ENCODE measurements at regions not wholly inside any gene's neighbourhood (a gene's known extent, or its start where the extent isn't known, plus 50 kb on each side); places are given as distances from the start of the nearest gene placed in this dataset.

DNA sequence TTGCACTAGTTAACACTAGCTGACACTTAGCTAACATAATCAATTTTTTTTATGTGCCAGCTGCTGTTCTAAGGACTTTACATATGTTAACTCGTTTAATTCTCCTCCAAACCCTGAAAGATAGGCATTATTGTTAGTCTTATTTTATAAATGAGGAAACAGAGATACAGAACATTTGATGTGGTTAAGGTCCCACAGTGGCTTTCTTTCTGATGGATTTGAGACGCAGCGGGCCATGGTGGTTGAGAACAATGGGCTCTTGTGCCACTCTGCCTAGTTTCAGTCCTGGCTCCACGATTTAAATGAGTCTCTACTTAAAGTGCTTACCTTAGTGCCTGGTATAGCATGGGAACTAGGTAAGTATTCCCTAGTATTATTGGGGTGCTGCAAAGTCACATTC lies 201.9 kb upstream of the SPRED2 start:
- POLR2A ChIA-PET = no interaction called here
- H3K4me1 Mint-ChIP-seq = no peaks in the 10 kb centered on the region
- H3K27ac Mint-ChIP-seq = no peak overlapping the region
- CTCF ChIA-PET = no interaction called here
- TF ChIP-seq EMX1 (CRISPR knock-in tag; IDR thresholded peaks at IDR 0.05) = no peak
- TF ChIP-seq, protein P1, sequence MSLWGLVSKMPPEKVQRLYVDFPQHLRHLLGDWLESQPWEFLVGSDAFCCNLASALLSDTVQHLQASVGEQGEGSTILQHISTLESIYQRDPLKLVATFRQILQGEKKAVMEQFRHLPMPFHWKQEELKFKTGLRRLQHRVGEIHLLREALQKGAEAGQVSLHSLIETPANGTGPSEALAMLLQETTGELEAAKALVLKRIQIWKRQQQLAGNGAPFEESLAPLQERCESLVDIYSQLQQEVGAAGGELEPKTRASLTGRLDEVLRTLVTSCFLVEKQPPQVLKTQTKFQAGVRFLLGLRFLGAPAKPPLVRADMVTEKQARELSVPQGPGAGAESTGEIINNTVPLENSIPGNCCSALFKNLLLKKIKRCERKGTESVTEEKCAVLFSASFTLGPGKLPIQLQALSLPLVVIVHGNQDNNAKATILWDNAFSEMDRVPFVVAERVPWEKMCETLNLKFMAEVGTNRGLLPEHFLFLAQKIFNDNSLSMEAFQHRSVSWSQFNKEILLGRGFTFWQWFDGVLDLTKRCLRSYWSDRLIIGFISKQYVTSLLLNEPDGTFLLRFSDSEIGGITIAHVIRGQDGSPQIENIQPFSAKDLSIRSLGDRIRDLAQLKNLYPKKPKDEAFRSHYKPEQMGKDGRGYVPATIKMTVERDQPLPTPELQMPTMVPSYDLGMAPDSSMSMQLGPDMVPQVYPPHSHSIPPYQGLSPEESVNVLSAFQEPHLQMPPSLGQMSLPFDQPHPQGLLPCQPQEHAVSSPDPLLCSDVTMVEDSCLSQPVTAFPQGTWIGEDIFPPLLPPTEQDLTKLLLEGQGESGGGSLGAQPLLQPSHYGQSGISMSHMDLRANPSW (CRISPR knock-in tag; conservative IDR thresholded peaks at IDR 0.05; ENCODE audit: low read depth) = no peak
- TF ChIP-seq CBFB (CRISPR knock-in tag; IDR thresholded peaks at IDR 0.05; ENCODE audit: low read depth) = no peak
- TF ChIP-seq IRF2 (CRISPR knock-in tag; IDR thresholded peaks at IDR 0.05; ENCODE audit: borderline replicate concordance, low read depth) = no peak
- TF ChIP-seq, protein P2, sequence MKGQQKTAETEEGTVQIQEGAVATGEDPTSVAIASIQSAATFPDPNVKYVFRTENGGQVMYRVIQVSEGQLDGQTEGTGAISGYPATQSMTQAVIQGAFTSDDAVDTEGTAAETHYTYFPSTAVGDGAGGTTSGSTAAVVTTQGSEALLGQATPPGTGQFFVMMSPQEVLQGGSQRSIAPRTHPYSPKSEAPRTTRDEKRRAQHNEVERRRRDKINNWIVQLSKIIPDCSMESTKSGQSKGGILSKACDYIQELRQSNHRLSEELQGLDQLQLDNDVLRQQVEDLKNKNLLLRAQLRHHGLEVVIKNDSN (CRISPR knock-in tag; IDR thresholded peaks at IDR 0.05) = no peak
- no peak for TF ChIP-seq TP53 (CRISPR knock-in tag; IDR thresholded peaks at IDR 0.05)
- no peak for TF ChIP-seq ZNF232 (CRISPR knock-in tag; IDR thresholded peaks at IDR 0.05)
- TF ChIP-seq ZNF121 (CRISPR knock-in tag; IDR thresholded peaks at IDR 0.05) = no peak
- no peak for TF ChIP-seq ZNF396 (CRISPR knock-in tag; IDR thresholded peaks at IDR 0.05; ENCODE audit: borderline replicate concordance)
- TF ChIP-seq ETV6 (CRISPR knock-in tag; IDR thresholded peaks at IDR 0.05) = no peak
- no peak for TF ChIP-seq CREB1 (CRISPR knock-in tag; IDR thresholded peaks at IDR 0.05)
- TF ChIP-seq ZNF138 (CRISPR knock-in tag; conservative IDR thresholded peaks at IDR 0.05) = no peak
- TF ChIP-seq JUN (CRISPR knock-in tag; IDR thresholded peaks at IDR 0.05) = no peak
- TF ChIP-seq NR2C2 (CRISPR knock-in tag; IDR thresholded peaks at IDR 0.05) = no peak
- no peak for TF ChIP-seq ESRRA (CRISPR knock-in tag; IDR thresholded peaks at IDR 0.05; ENCODE audit: borderline replicate concordance)
- TF ChIP-seq TEAD4 (CRISPR knock-in tag; IDR thresholded peaks at IDR 0.05) = no peak
- TF ChIP-seq, protein P3, sequence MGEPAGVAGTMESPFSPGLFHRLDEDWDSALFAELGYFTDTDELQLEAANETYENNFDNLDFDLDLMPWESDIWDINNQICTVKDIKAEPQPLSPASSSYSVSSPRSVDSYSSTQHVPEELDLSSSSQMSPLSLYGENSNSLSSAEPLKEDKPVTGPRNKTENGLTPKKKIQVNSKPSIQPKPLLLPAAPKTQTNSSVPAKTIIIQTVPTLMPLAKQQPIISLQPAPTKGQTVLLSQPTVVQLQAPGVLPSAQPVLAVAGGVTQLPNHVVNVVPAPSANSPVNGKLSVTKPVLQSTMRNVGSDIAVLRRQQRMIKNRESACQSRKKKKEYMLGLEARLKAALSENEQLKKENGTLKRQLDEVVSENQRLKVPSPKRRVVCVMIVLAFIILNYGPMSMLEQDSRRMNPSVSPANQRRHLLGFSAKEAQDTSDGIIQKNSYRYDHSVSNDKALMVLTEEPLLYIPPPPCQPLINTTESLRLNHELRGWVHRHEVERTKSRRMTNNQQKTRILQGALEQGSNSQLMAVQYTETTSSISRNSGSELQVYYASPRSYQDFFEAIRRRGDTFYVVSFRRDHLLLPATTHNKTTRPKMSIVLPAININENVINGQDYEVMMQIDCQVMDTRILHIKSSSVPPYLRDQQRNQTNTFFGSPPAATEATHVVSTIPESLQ (CRISPR knock-in tag; IDR thresholded peaks at IDR 0.05) = no peak
- TF ChIP-seq OVOL2 (CRISPR knock-in tag; IDR thresholded peaks at IDR 0.05; ENCODE audit: borderline replicate concordance) = no peak
- TF ChIP-seq, protein P4, sequence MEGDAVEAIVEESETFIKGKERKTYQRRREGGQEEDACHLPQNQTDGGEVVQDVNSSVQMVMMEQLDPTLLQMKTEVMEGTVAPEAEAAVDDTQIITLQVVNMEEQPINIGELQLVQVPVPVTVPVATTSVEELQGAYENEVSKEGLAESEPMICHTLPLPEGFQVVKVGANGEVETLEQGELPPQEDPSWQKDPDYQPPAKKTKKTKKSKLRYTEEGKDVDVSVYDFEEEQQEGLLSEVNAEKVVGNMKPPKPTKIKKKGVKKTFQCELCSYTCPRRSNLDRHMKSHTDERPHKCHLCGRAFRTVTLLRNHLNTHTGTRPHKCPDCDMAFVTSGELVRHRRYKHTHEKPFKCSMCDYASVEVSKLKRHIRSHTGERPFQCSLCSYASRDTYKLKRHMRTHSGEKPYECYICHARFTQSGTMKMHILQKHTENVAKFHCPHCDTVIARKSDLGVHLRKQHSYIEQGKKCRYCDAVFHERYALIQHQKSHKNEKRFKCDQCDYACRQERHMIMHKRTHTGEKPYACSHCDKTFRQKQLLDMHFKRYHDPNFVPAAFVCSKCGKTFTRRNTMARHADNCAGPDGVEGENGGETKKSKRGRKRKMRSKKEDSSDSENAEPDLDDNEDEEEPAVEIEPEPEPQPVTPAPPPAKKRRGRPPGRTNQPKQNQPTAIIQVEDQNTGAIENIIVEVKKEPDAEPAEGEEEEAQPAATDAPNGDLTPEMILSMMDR (IDR thresholded peaks at IDR 0.05) = no peak
- H3K36me3 Mint-ChIP-seq = no peaks in the 10 kb centered on the region
- no peak overlapping the region for H3K4me3 Mint-ChIP-seq
- no peaks in the 10 kb centered on the region; the same call in 1 of the 2 replicates for H3K27me3 Mint-ChIP-seq (ENCODE audit: low read depth)
- H3K9me3 Mint-ChIP-seq = peaks cover 4% of the 10 kb centered on the region
- ATAC-seq = no peak
- no peak for DNase-seq (ENCODE audit: low spot score)

DNA sequence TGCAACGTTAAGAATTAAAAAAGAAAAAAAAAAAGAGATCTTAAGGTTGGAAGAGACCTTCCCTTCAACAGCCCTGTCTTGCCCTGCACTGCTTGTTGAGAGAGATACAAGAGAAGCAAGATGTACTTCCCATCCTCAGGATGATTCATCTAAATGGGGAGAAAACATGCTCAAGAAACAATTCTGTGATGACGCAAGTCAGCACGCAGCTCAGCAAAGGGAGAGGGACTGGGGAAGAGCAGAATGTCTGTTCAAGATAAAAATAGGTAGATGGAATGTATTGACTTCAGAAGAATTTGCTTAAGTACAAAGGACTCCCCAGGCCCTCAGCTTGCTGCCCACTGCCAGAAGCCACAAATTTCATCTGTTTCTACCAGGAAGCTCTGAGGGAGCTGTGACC lies 198.2 kb upstream of the SPRED2 start:
- CTCF ChIA-PET = interaction anchor here (2.6 kb wide), 1 partner anchor 10 kb away, joined by 11 read pairs; no protein-coding TSS in a partner anchor
- TF ChIP-seq, protein P5, sequence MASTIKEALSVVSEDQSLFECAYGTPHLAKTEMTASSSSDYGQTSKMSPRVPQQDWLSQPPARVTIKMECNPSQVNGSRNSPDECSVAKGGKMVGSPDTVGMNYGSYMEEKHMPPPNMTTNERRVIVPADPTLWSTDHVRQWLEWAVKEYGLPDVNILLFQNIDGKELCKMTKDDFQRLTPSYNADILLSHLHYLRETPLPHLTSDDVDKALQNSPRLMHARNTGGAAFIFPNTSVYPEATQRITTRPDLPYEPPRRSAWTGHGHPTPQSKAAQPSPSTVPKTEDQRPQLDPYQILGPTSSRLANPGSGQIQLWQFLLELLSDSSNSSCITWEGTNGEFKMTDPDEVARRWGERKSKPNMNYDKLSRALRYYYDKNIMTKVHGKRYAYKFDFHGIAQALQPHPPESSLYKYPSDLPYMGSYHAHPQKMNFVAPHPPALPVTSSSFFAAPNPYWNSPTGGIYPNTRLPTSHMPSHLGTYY (CRISPR knock-in tag; IDR thresholded peaks at IDR 0.05) = no peak
- TF ChIP-seq SMAD4 (CRISPR knock-in tag; IDR thresholded peaks at IDR 0.05) = no peak
- TF ChIP-seq GTF2I (CRISPR knock-in tag; conservative IDR thresholded peaks at IDR 0.05) = no peak
- Mint-ChIP-seq H3K27me3 (ENCODE audit: low read depth) (no peaks in the 10 kb centered on the region; the same call in 1 of the 2 replicates), H3K27ac (no peak overlapping the region), H3K36me3 (no peaks in the 10 kb centered on the region; the same call in 1 of the 2 replicates), H3K9me3 (peaks cover 19% of the 10 kb centered on the region), H3K4me1 (no peaks in the 10 kb centered on the region), H3K4me3 (no peak overlapping the region)
- POLR2A ChIA-PET = no interaction called here
- ATAC-seq (no peak), DNase-seq (ENCODE audit: low spot score) (no peak)

Data from WTC11 (cell line).